Ishikawa (cell line): ENCODE measurements at regions not wholly inside any gene's neighbourhood (a gene's known extent, or its start where the extent isn't known, plus 50 kb on each side); places are given as distances from the start of the nearest gene placed in this dataset.

Experiments used
- CEBPB ChIP-seq: IDR thresholded peaks from 2 replicates; pipeline ENCODE4 v1.6.1; 2012
- CREB1 ChIP-seq: IDR thresholded peaks from 2 replicates; pipeline ENCODE4 v1.6.1; 2012; ENCODE audit warnings: low read depth
- EGR1 ChIP-seq: IDR thresholded peaks from 2 replicates; pipeline ENCODE4 v1.6.1; 2012
- EP300 ChIP-seq: IDR thresholded peaks from 2 replicates; pipeline ENCODE4 v1.6.1; 2012; ENCODE audit warnings: borderline replicate concordance
- FOXM1 ChIP-seq: IDR thresholded peaks from 2 replicates; pipeline ENCODE4 v1.6.1; 2012; ENCODE audit warnings: low read depth, borderline replicate concordance
- NFIC ChIP-seq: IDR thresholded peaks from 2 replicates; pipeline ENCODE4 v1.6.1; 2012
- RAD21 ChIP-seq: IDR thresholded peaks from 2 replicates; pipeline ENCODE4 v1.6.1; 2012; ENCODE audit warnings: low read depth
- TAF1 ChIP-seq: IDR thresholded peaks from 2 replicates; pipeline ENCODE4 v1.6.1; 2012; ENCODE audit warnings: low read depth, mild to moderate bottlenecking
- TCF12 ChIP-seq: IDR thresholded peaks from 2 replicates; pipeline ENCODE4 v1.6.1; 2012; ENCODE audit warnings: low read depth
- TEAD4 ChIP-seq: IDR thresholded peaks from 2 replicates; pipeline ENCODE4 v1.6.1; 2012
- YY1 ChIP-seq: IDR thresholded peaks from 2 replicates; pipeline ENCODE4 v1.6.1; 2012; ENCODE audit warnings: low read depth
- ZBTB7A ChIP-seq: IDR thresholded peaks from 2 replicates; pipeline ENCODE4 v1.6.1; 2012; ENCODE audit warnings: low read depth
- TF ChIP-seq, protein P1 (sequence below): IDR thresholded peaks from 2 replicates; pipeline ENCODE4 v1.6.1; 2012
- TF ChIP-seq, protein P2 (sequence below): IDR thresholded peaks from 2 replicates; pipeline ENCODE4 v1.6.1; 2012
- TF ChIP-seq, protein P3 (sequence below): IDR thresholded peaks from 2 replicates; pipeline ENCODE4 v1.6.1; 2012; ENCODE audit warnings: low read depth, mild to moderate bottlenecking

DNA sequence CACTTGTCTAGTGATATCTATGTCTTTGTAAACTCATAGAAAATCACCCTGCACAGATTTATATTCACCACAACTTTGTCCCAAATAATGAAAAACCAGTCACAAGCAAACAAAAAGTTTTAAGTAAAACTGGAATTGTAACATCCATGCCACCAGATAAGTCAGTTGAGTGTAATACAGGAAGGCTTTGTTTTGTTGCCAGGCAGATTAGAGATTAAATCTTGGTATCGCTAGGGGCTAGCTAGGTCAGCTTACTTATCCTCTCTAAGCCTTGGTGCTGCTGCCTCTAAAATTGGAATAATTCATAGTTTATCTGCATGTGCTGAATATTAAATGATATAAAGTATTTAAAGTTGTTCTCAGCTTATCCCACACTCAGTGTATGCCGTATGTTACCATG, 1062.5 kb downstream of the CDH9 start:
- TF ChIP-seq RAD21, result no peak
- no peak for TF ChIP-seq CREB1
- TF ChIP-seq CEBPB, result no peak
- TF ChIP-seq EGR1, result no peak
- TF ChIP-seq YY1, result no peak
- TF ChIP-seq, protein P1, sequence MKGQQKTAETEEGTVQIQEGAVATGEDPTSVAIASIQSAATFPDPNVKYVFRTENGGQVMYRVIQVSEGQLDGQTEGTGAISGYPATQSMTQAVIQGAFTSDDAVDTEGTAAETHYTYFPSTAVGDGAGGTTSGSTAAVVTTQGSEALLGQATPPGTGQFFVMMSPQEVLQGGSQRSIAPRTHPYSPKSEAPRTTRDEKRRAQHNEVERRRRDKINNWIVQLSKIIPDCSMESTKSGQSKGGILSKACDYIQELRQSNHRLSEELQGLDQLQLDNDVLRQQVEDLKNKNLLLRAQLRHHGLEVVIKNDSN, result no peak
- TF ChIP-seq TCF12, result no peak
- no peak for TF ChIP-seq TAF1
- TF ChIP-seq FOXM1, result no peak
- TF ChIP-seq, protein P2, sequence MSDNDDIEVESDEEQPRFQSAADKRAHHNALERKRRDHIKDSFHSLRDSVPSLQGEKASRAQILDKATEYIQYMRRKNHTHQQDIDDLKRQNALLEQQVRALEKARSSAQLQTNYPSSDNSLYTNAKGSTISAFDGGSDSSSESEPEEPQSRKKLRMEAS, result no peak
- no peak for TF ChIP-seq ZBTB7A
- TF ChIP-seq, protein P3, sequence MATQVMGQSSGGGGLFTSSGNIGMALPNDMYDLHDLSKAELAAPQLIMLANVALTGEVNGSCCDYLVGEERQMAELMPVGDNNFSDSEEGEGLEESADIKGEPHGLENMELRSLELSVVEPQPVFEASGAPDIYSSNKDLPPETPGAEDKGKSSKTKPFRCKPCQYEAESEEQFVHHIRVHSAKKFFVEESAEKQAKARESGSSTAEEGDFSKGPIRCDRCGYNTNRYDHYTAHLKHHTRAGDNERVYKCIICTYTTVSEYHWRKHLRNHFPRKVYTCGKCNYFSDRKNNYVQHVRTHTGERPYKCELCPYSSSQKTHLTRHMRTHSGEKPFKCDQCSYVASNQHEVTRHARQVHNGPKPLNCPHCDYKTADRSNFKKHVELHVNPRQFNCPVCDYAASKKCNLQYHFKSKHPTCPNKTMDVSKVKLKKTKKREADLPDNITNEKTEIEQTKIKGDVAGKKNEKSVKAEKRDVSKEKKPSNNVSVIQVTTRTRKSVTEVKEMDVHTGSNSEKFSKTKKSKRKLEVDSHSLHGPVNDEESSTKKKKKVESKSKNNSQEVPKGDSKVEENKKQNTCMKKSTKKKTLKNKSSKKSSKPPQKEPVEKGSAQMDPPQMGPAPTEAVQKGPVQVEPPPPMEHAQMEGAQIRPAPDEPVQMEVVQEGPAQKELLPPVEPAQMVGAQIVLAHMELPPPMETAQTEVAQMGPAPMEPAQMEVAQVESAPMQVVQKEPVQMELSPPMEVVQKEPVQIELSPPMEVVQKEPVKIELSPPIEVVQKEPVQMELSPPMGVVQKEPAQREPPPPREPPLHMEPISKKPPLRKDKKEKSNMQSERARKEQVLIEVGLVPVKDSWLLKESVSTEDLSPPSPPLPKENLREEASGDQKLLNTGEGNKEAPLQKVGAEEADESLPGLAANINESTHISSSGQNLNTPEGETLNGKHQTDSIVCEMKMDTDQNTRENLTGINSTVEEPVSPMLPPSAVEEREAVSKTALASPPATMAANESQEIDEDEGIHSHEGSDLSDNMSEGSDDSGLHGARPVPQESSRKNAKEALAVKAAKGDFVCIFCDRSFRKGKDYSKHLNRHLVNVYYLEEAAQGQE, result no peak
- no peak for TF ChIP-seq EP300
- TF ChIP-seq NFIC, result no peak
- TF ChIP-seq TEAD4, result no peak

DNA sequence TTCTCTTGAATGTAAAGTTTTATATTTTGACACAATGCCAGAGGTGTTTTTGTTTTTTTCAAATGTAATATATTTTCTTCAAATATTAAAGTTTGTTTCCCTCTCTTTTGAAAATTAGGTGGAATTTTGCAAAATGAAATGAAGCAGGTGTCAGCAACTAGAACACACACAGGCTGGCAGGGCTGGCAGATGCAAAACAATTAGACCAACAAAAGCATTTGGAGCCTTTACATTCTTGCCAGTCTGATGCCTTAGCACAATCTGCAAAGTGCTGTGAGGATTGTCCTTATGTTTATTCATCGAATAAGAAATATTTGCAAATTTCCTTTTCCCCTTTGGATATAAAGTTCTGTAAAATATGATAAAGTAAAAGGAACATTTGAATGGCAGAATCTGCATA, 1063.9 kb downstream of the CDH9 start:
- TF ChIP-seq ZBTB7A (no peak), EGR1 (no peak), FOXM1 (no peak)
- TF ChIP-seq, protein P3, result no peak

DNA sequence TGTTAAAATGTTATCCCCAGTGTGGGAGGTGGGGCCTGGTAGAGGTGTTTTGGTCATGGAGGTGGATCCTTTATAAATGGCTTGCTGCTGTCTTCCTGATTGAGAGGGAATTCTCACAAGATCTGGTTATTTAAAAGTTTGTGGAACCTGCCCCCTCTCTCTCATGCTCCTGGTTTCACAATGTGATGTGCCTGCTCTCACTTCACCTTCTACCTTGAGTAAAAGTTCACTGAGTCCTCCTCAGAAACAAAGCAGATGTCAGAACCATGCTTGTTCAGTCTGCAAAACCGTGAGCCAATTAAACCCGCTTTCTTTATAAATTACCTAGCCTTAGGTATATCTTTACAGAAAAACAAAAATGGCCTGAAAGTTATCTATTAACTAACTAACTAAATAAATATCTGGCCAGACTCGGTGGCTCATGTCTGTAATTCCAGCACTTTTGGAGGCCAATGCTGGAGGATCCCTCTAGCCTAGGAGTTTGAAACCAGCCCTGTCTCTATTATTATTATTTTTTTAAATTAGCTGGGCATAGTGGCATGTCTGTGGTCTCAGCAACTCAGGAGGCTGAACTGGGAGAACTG, 1067.4 kb downstream of the CDH9 start:
- TF ChIP-seq, protein P1, result no peak
- TF ChIP-seq RAD21 (no peak), EGR1 (no peak), TEAD4 (no peak), CREB1 (no peak), EP300 (no peak)
- TF ChIP-seq, protein P3, result no peak

DNA sequence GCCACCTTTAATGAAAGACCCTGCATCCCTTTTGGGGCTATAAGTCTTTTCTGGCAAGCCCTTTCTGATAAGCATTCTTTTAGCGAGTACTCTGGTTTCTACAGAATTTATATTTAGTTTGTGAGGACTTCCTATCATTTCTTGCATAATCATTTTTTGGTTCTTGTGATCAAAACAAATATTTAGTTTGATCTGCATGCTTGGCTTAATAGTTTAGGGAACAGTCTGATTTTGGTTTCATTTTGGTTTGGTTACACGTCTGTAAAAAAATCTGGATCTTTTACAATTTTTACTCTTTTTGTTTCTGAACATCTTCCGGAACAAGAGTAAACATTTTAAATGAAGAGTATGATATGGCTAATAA, 1074.4 kb downstream of the CDH9 start:
- TF ChIP-seq, protein P2, result no peak
- TF ChIP-seq, protein P3, result no peak
- TF ChIP-seq YY1 (no peak), NFIC (no peak)
- TF ChIP-seq, protein P1, result no peak
